Activated CD4-positive, alpha-beta T cell treated with anti-CD3 and anti-CD28 coated beads, Interleukin-2, amount 50 U/mL, for 4 hours (primary cell): ENCODE measurements at regions not wholly inside any gene's neighbourhood (a gene's known extent, or its start where the extent isn't known, plus 50 kb on each side); places are given as distances from the start of the nearest gene placed in this dataset.
"Not testable (repeated sequence)": the region's sequence is repeated elsewhere in the genome, so short reads cannot be mapped to it uniquely, and the experiment has no call there.

Experiments used
- DNase-seq, 2 experiments: peaks; one replicate each; pipeline ENCODE4 v3.0.0-alpha.2; 2020

DNA sequence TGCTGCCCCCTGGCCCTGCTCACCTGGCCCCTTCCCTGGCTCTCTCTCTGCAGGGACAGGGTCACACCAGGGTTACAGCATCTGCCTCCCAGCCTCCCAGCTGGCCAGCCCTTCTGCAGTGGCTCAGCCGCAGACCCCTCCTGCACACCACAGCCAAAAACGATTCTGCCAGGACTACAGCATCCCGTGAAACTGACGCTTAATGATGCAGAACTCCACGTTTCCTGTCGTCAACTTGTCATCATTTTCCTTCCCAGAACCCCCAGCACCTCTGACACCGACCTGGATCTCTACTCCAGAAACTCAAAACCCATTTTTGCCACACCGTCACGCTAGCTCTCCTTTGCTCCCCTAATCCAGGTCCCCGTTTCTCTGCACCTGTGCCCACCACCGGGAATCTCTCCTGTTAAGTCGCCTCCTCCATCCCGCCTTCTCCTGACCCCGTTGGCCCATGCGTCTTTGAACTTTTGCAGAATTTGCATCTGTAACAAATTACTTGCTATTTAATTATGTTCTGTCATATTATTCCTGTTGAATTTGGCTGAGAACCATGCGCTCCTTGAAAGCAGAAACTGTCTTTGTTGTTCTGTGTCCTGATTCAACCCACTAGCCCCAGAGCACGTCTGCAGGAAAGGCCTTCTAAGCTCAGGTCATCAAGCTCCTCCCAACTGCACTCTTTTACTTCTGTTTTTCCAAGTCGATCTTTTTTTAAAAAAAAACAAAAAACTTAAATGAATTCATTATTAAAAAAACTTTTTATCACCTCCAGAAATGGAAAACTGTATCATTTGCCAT lies 173.2 kb upstream of the COPS8 start:
- no peak for DNase-seq

DNA sequence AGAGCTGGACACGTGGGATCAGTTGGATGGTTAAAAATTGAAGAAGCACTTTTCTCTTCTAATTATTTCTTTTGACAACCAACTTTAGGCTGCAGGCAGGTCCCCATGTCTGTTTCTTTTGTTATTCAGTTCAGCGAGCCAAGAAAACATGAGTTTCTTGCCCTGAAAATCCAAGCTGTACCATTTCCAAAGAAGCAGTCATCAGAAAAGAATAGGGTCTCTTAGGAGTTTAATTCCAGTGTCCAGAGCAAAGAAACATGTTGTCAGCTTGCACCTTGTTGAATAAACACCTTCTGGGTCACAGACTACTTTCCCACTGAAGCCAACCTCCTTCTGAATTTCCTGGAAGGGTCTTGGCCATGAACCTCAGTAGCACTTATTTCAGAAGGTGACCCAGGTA lies 170.5 kb upstream of the COPS8 start:
- no peak for DNase-seq

DNA sequence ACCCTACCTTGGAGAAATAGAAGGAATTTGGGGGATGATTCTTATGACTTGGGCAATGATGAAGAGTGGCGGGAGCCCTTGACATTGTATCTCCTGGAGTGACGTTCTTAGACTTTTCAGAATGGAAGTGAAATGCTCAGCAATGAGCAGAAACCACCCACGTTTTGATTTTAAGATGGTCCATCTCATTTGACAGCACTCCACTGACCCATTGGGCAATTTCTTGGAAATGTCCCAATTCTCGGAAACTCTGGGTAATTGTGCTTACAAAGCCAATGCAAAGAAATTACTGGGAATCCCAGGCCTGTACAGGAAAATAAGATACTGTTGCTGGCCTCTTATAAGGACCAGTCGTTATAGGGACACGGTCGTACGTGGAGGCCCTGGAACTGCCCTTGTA lies 170.0 kb upstream of the COPS8 start:
- DNase-seq = no peak

DNA sequence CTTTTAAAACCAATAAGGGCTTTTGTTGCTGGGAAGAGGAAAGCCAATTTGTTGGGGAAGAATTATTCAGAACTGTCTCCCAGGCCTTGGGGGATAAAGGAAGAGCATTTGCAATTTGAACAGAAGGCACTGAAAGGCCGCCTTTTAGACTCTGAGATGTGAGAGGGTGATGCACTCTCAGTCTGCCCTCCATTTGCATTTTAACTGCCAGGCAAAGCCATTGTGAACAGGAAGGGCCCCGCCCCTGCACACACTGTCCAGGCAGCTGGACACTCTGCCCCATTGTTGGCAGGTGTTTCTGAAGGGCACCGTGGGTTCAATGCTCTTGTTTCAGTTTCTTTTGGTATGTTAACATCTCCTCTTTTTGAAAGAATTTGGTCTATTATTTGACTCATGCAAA lies 169.5 kb upstream of the COPS8 start:
- no peak for DNase-seq

DNA sequence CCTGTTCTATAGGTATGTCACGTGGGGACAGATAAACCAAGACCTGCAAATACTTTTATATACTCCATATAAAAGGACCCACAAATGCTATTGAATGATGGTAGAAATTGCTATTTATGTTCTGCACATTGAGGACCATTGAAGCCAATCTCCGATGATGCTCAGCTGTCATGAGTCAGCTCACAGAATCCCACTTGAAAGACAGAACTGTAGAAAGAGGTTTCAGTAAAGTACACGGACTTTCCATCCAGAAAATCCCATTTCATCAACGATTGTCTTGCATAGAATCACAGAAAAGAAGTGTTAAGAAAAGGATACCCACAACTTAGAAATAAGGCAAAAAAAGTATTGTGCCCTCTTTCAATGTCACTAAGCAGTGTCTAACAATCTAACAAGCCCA lies 169.0 kb upstream of the COPS8 start:
- no peak for DNase-seq

DNA sequence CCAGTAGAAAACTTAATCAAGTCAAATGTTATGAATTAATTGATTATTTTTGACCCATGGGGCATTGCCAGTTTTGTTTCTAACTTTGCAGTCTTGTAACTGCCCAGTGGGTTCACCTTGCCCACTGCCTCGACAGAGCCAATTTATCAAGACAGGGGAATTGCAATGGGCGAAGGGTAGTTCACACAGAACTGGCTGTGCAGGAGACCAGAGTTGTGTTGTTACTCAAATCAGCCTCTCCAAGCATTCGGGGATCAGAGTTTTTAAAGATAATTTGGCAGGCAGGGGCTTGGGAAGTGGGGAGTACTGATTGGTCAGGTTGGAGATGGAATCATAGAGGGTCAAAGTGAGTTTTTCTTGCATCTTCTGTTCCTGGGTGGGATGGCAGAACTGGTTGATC lies 168.5 kb upstream of the COPS8 start:
- no peak for DNase-seq

DNA sequence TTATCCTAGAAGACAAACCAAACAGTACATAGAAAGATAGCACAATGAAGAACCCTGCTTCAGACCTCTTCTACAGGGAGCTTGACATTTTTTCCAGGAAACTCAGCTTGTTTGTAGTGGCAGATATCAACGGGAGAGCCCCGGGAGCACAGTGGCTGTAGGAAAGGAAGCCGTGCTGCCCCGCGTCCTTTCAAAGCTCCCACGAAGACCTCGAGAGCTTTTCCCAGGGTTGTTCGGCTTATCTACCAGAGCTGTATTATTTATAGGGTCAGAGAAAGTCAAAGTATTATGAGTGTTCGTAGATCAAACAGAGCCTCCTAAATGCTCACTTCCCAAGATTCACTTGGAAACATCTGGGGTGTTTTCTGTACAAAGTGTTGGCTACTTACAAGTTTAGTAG lies 167.1 kb upstream of the COPS8 start:
- DNase-seq = no peak

DNA sequence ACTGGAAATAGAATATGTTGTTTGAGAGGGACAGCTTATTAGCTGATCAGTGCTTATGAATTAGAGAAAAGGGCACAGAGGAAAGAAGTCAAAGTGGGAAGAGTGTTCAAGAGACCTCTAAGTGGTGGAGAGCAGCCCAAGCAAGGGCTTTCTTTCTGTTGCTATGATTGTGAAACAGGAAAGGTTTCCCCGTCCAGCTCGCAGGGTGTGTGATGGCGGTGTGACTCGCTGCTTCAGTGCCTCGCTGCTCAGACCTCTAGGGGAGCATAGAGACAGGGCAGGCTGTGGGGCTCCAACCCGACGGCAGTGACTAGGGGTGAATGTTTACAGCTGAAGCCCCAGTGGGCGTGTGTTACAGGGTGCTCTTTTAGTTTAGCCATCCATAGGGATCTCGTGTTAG lies 166.5 kb upstream of the COPS8 start:
- no peak for DNase-seq

DNA sequence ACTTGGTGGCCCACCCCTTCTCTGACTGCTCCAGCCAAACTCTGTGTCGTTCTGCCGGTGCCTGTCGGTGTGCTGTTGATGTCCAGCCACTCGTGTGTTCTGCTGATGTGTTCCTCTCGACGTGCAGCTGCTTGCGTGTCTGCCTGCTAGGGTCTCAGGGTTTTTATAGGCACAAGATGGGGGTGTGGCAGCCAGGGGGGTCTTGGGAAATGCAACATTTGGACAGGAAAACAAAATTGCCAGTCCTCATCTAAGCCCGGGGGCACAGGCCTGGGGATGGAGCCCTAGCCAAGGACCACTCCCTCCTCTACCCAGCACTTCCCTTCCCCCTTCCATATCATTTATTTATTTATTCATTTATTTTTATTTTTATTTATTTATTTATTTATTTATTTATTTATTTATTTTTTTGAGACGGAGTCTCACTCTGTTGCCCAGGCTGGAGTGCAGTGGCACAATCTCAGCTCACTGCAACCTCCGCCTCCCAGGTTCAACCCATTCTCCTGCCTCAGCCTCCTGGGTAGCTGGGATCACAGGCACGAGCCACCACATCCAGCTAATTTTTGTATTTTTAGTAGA lies 165.8 kb upstream of the COPS8 start:
- DNase-seq = not testable (repeated sequence)

DNA sequence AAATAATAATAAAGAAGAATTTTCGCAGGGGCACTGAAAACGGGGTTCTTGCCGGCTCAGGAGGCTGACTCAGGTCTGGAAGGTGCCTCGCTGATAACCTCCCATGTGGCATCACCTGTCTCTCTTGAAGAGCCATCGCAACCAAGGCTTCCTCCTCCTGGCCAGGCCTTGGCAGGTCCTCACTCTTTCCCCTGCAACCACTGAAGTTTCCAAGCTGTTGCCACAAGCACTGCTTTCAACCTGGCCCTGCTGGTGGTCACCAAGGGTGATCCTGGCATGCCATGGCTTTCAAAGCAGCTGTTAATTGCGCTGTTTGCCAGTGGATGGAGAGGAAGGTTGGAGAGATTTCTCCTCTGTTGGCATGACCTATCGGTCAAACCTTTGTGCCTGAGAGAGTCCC lies 163.6 kb upstream of the COPS8 start:
- DNase-seq = no peak

DNA sequence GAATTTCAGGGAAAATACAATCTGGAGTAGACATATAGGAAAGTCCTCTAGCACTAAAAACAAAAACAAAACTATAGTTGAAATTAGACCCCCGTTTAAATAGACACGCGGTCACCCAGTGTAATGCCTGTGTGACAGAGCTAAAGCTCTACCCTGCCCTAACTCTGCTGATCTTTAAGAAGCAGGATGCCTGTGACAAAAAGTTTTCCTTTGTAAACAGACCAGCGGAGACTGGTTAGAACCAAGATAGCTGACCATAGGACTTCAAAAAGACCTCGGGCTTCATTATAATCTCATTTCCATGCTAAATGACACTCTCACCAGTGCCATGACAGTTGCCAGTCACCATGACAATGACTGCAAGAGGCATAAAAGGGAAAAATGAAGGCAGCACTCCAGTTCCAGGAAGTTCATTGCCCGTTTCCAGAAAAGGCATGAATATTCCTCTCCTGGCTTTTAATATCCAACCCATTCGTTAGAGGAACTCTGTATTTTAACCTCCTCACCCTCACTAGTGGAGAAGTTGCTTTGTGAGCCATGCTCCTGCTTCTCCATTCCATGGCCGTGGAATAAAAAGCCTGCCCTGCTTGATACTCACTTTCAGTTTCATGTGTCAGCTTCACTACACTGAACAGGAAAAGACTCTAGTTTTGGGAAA lies 157.2 kb upstream of the COPS8 start:
- DNase-seq = no peak

DNA sequence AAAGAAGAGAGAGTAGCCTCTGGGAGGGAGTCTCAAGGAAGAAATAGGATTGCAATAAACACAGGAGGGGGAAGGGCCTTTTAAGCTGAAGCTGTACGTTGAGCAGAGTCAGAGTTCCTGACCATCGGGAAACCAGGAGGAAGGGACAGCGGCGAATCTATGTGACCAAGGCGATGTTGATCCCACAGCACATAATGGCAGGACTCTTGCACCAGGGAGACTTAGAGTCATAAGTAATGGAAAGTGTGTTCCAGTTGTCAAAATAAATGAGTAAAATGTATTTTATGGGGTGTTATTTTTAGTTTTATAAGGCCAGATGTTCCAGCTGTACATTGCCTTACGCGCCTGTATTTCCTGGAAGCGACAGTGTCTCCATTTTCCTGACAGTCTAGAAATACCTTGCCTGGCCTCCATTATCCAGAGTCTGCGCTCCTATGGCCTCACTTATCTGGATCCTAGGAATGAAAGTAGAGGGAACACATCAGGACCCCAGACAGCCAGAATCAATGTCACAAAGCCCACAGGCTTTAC lies 152.8 kb upstream of the COPS8 start:
- no peak for DNase-seq

DNA sequence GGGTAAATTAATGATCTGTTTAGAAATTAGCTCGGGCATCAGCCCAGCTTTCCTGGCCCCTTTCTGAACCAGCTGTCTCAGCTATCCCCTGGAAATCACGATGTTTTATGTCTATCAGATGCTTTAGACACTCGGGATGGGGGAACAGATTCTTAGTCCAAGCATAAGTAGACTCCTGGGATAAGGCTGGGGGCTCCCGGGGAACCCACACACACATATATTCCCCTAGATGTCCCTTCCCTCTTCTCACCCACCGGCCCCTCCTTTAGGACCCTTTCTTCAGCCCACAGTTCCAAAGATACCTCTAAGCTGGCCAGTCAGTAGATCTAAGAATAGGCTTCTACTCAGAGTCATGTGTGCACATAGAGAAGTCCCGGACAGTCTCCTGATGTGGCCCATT lies 151.5 kb upstream of the COPS8 start:
- DNase-seq = no peak

DNA sequence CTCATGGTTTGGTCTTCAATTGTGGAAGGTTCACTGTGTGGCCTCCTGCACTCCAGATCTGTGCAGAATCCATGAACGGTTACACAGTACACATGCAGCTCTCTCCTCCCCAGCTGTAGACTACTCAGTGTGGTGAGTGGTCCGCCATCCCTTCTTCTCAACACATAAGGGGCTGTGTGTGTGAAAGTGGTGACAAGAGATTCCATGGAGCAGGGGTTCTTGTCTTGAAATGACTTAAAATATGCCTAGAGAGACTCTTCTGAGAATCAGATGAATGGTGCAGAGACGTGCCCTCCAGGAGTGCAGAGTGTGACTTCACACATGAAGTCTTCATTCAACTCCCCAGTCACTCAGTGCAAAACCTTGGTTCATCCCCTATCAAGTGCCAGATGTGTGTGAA lies 151.0 kb upstream of the COPS8 start:
- DNase-seq = no peak

DNA sequence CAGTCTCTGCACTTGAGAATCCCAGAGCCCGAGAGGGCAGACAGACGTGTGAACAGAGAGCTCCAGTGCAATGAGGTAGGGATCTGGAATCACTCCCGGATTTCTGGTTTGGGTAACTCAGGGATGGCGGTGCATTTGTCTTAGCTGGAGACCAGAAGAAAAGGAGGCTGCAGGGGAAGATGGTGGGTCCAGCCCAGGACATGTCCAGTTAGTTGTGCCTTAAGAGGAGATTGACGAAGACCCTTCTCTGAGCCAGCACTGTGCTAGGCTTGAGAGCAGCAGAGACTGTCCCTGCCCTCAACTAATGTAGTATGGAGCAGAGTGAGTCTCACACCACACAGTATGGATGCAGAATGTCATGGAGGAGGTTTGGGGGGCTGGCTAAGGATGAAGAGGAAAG lies 150.6 kb upstream of the COPS8 start:
- DNase-seq = no peak

DNA sequence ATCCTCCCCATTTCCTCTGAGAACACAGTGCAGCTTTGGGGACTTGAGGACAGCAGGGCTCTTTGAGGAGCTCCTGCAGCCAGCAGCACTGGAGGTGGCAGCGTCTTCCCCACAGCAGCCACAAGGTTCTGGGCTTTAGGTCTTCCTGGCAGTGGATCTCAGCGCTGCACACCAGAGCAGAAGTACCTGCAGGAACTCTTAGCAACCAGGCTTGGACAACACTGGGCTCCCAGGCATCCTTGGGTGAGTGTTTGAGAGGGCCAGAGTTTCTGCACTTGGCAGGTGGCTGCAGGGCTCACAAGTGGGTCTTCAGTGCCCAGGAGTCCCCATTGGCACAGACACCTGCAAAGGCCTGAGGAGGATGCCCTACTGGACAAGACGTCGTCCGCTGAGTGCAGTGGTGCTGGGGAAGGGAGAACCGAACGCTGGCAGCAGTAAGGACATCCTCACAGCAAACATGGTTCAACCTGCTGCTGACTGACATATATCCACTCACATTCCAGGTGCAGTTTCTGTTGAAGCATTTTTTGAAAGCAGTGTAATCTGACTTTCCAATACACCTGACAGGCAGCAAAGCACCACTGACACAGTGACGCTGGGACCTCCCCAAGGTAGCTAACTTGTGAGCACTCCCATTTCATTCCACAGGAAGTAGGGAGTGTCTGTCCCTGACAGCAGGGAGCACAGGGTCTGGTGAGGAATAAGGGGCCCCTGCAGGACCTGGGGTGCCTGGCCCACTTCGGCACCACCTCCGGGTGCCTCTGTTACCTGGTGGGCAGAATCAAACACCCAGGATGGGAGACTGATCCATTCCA lies 149.9 kb upstream of the COPS8 start:
- no peak for DNase-seq

DNA sequence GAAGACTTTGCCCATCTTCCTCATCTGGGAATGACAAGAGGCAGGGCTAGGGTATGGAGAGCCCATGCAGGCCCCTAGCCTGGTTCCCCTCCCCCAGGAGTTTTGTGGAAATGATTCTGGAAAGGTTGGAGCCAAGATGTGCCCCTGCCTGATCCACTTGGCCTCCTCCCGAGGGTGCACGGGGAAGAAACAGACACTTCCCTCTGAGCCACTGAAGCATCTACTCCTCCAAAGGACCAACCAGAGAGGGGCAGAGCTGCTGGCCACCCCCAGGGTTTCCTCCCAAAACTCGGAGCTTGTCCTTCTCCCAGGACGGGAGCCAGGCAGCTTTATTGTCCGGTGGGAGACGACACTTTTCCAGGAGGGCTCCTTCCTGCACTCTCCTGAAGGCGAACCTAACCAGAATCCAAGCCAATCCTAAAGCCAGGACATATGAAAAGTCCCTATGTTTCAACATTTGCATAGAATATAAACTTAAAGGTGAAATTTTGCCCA lies 149.2 kb upstream of the COPS8 start:
- DNase-seq = no peak

DNA sequence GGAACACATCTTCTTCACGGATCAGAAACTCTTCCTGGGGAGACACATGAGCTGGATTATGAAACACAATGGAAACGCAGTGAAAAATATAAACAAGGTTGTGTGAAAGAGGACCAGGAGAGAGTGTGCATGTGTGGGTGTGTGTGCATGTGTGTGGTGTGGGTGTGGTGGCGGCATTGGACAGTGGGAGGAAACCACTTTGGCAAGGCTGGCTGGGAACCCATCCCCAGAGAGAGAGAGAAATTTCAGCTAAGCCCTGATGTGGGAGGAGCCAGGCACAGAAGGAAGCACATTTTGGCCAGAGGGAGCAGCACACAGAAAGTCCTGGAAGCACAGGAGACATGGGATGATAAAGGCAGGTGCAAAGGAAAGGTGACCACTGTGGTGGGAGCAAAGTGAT lies 147.6 kb upstream of the COPS8 start:
- DNase-seq = no peak

DNA sequence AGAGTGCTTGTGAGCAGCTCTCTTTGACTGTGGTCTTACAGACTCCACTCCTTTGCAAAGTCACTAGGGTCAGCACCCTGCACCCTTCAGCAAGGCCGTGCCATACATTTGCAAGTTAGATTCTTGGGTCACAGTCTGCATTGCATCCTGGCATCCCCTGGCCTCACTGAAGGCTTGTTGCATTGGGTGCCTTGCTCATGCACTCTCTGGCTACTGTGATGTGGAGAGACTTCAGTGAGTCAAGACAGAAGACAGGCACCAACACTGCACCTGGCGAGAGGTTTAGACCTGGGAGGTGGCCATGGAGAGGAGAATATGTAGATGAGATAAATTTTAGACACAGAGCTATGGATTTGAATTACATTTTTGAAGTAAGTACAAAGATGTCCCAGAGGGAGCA lies 146.4 kb upstream of the COPS8 start:
- no peak for DNase-seq

DNA sequence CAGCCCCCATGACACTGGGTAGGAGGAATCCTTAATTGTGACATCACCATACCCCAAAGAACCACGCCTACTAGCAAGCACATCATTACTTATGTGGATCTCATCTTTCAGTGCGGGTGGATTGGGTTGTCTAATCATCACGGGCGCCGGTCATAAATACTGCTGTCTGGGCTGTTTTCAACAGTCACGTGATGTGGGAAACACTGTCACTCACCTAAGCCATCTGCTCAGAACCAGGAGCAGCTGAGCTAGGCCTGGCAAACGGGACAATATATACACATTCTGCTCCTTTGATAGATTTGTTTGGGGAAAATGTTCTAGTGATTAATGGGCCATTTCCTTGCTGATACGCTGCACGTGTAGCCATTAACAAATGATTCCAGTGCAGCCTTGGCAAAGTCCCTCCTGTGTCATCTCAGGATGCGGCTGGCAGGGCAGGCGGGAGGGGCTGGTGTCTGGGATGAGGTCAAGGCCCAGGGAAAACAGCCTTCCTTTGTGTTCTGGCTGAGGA lies 145.9 kb upstream of the COPS8 start:
- DNase-seq = no peak

DNA sequence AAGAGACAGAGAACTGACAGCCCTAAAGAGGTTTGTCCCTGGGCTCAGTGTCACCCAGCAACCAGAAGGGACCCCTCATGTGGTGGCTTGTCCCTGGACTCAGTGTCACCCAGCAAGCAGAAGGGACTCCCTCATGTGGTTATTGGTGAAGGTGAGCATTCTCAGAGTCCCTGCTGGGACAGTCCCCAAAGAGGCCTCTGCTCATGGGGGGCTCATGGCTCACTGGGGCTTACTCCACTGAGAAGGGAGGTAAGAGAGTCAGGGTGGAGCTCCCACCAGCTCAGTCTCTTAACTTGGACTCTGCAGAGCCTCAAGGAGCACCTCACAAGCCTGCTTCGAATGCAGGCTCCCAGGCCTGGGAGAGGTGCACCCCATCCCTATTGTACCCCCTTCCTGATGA lies 145.2 kb upstream of the COPS8 start:
- no peak for DNase-seq

DNA sequence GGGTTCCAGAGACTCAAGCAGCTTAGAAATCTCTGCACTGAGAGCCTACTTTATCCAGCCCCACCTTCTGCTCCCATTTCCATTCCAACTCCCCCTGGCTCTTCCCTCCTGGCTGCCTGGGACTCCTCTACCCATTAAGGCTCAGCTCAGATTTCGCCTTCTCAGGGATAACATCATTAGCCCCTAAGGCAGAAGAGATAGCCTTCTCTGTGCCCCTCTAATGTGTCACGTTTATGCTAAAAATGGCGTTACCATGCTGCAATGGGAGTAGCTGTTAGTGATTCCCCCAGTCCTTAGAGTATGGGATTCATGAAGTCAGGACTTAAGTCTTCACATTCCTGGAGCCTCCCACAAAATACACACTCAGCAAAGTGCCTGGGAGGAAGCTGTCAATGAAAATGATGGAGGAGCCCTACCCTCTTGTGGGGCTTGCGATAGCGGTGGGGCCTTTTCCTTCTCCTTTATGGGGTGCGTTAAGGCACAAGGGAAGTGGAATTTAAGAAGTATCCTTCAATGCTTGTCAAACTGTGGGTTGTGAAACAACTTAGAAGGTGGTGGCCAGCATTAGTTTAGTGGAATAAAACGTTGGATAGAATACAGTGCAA lies 144.7 kb upstream of the COPS8 start:
- no peak for DNase-seq

DNA sequence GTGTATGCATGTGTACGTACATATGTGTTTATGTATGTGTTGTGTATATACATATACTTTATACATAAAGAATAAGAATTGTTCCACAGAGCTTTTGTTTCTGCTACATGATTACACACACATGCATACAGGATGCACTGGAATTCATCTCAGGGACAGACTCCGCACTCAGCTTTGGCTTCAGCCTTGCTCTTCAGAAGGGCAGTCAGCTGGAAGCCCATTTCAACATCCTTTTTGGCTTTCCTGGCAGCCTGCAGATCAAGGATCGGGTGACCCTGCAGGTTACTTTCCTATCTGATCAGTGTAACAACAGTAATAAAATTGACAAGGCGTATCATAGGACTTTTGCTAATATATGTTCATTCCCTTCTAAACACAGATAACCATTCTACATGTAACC lies 144.1 kb upstream of the COPS8 start:
- DNase-seq = no peak
